IMR-90 (cell line): ENCODE measurements at regions not wholly inside any gene's neighbourhood (a gene's known extent, or its start where the extent isn't known, plus 50 kb on each side); places are given as distances from the start of the nearest gene placed in this dataset.

Experiments
- ATAC-seq: fragments of 200-7000 bp; cut with Tn5 transposase; 2 replicates; pipeline ENCODE4 v1.9.1; 2020; ENCODE audit warnings: low read depth, mild to moderate bottlenecking, moderate library complexity
- BruUV-seq: library from RNA; stranded (reverse); fragments of 400-500 nt; replicated peaks from 2 replicates; lab custom pipeline; 2021; lab: Mats Ljungman, UMichigan
- CTCF ChIA-PET: fragments of 300-600 bp; formaldehyde crosslinking; extraction: SDS; loops from one replicate; lab custom pipeline; 2021; ENCODE audit warnings: antibody characterized with exemption; lab: Yijun Ruan, JAX
- POLR2A ChIA-PET: fragments of 300-600 bp; sonication (Branson Sonifier 250); formaldehyde crosslinking; loops from one replicate; lab custom pipeline; 2022; ENCODE audit warnings: antibody characterized with exemption; ENCODE audit not compliant: unreplicated experiment; lab: Charles Lee
- DNase-seq: peaks from one replicate; pipeline ENCODE4 v3.0.0; 2013
- H2AFZ ChIP-seq: replicated peaks from 2 replicates; pipeline ENCODE3; 2013; ENCODE audit warnings: low read length, mild to moderate bottlenecking; ENCODE audit not compliant: poor library complexity
- H2AK5ac ChIP-seq: 2 replicates; pipeline ENCODE4 v1.6.1; 2013; ENCODE audit warnings: low read depth, low read length, inconsistent platforms
- H2AK9ac ChIP-seq: replicated peaks from 2 replicates; pipeline ENCODE3; 2013; ENCODE audit warnings: mild to moderate bottlenecking, low read depth, low read length, moderate library complexity; ENCODE audit not compliant: poor library complexity
- H2BK120ac ChIP-seq: 2 replicates; pipeline ENCODE4 v1.6.1; 2013; ENCODE audit warnings: low read depth, low read length, inconsistent platforms
- H2BK15ac ChIP-seq: 3 replicates; pipeline ENCODE4 v1.6.1; 2013; ENCODE audit warnings: low read depth, low read length, inconsistent platforms
- H2BK20ac ChIP-seq: 2 replicates; pipeline ENCODE4 v1.6.1; 2013; ENCODE audit warnings: low read depth, mild to moderate bottlenecking, inconsistent platforms, low read length, moderate library complexity
- H2BK5ac ChIP-seq: 2 replicates; pipeline ENCODE4 v1.6.1; 2013; ENCODE audit warnings: mild to moderate bottlenecking, low read depth, low read length, inconsistent platforms; ENCODE audit not compliant: poor library complexity, severe bottlenecking
- H3K14ac ChIP-seq: replicated peaks from 2 replicates; pipeline ENCODE4 v1.6.1; 2013; ENCODE audit warnings: low read depth, low read length, inconsistent platforms
- H3K18ac ChIP-seq: 2 replicates; pipeline ENCODE4 v1.6.1; 2013; ENCODE audit warnings: low read depth, low read length, control low read depth
- H3K23ac ChIP-seq: 2 replicates; pipeline ENCODE4 v1.6.1; 2013; ENCODE audit warnings: low read depth, low read length, inconsistent platforms
- H3K27ac ChIP-seq: 2 replicates; pipeline ENCODE4 v1.5.1; 2013; ENCODE audit warnings: mild to moderate bottlenecking, control low read depth, low read length; ENCODE audit not compliant: insufficient read depth
- H3K27me3 ChIP-seq: 2 replicates; pipeline ENCODE4 v1.6.1; 2013; ENCODE audit warnings: low read length; ENCODE audit not compliant: control insufficient read depth, insufficient read depth
- H3K36me3 ChIP-seq: 2 replicates; pipeline ENCODE4 v1.6.1; 2013; ENCODE audit warnings: low read length, mixed read lengths; ENCODE audit not compliant: control insufficient read depth, insufficient read depth
- H3K4ac ChIP-seq: 2 replicates; pipeline ENCODE4 v1.6.1; 2013; ENCODE audit warnings: low read depth, low read length, inconsistent platforms
- H3K4me1 ChIP-seq: 2 replicates; pipeline ENCODE4 v1.6.1; 2013; ENCODE audit warnings: low read length, mixed read lengths; ENCODE audit not compliant: control insufficient read depth, insufficient read depth
- H3K4me2 ChIP-seq: 2 replicates; pipeline ENCODE4 v1.6.1; 2013; ENCODE audit warnings: low read depth, mild to moderate bottlenecking, control low read depth, low read length, moderate library complexity
- H3K4me3 ChIP-seq: 2 replicates; pipeline ENCODE4 v1.5.1; 2013; ENCODE audit warnings: low read depth, mild to moderate bottlenecking, control low read depth, low read length, moderate library complexity; ENCODE audit not compliant: insufficient read depth
- H3K56ac ChIP-seq: 2 replicates; pipeline ENCODE4 v1.6.1; 2013; ENCODE audit warnings: low read length, inconsistent platforms; ENCODE audit not compliant: insufficient read depth; ENCODE audit errors: extremely low read depth
- H3K79me1 ChIP-seq, 2 experiments: 2 replicates each; pipeline ENCODE4 v1.6.1; 2013; ENCODE audit warnings: low read length in 2 of 2, inconsistent platforms in 1 of 2, low read depth in 1 of 2
- H3K9ac ChIP-seq: 2 replicates; pipeline ENCODE4 v1.6.1; 2013; ENCODE audit warnings: low read depth, low read length, control low read depth
- H3K9me1 ChIP-seq: 2 replicates; pipeline ENCODE4 v1.6.1; 2013; ENCODE audit warnings: low read length, inconsistent platforms; ENCODE audit not compliant: insufficient read depth
- H3K9me3 ChIP-seq: 2 replicates; pipeline ENCODE4 v1.6.1; 2013; ENCODE audit warnings: low read length; ENCODE audit not compliant: control insufficient read depth, insufficient read depth
- H4K20me1 ChIP-seq: 2 replicates; pipeline ENCODE4 v1.6.1; 2013; ENCODE audit warnings: low read length, inconsistent platforms; ENCODE audit not compliant: insufficient read depth
- H4K5ac ChIP-seq: 2 replicates; pipeline ENCODE4 v1.6.1; 2013; ENCODE audit warnings: mild to moderate bottlenecking, low read depth, low read length, control low read depth
- H4K8ac ChIP-seq, 2 experiments: 2 replicates each; pipeline ENCODE4 v1.6.1; 2013; ENCODE audit warnings: low read depth in 2 of 2, low read length in 2 of 2, control low read depth in 1 of 2, inconsistent platforms in 1 of 2
- H4K91ac ChIP-seq: 2 replicates; pipeline ENCODE4 v1.6.1; 2013; ENCODE audit warnings: low read depth, low read length, inconsistent platforms; ENCODE audit not compliant: insufficient read depth
- CEBPB ChIP-seq: IDR thresholded peaks from 2 replicates; pipeline ENCODE4 v1.6.1; 2012; ENCODE audit warnings: low read depth, low read length, improper control_type of control experiment
- RFX5 ChIP-seq: IDR thresholded peaks from 2 replicates; pipeline ENCODE4 v1.8.0; 2012; ENCODE audit warnings: low read depth, mild to moderate bottlenecking, low read length, moderate library complexity
- WGBS, 2 experiments: methylation state at CpG; one replicate each; pipeline versions ENCODE4 v1.1.5 to v1.1.7; 2013; ENCODE audit warnings: missing lambda C conversion rate in 2 of 2; ENCODE audit not compliant: insufficient read length in 1 of 2; ENCODE audit errors: extremely low coverage in 2 of 2; 5-methylcytosine and 5-hydroxymethylcytosine counted together
- dilution Hi-C: fragments of 300-500 bp; cut with HindIII; formaldehyde crosslinking; loops from one replicate; pipeline ENCODE4 v1.14.3; 2018; ENCODE audit warnings: low sequenced_read_pairs; ENCODE audit not compliant: unreplicated experiment
- in situ Hi-C: fragments of 300-500 bp; cut with MboI; formaldehyde crosslinking; loops from 3 replicates; pipeline ENCODE4 v1.14.3; 2019; ENCODE audit warnings: low sequenced_read_pairs, inconsistent platforms, mixed read lengths
- intact Hi-C: fragments of 100-400 bp; cut with micrococcal nuclease; formaldehyde crosslinking; loops from 2 replicates; pipeline ENCODE4 v1.10.0; 2022

DNA sequence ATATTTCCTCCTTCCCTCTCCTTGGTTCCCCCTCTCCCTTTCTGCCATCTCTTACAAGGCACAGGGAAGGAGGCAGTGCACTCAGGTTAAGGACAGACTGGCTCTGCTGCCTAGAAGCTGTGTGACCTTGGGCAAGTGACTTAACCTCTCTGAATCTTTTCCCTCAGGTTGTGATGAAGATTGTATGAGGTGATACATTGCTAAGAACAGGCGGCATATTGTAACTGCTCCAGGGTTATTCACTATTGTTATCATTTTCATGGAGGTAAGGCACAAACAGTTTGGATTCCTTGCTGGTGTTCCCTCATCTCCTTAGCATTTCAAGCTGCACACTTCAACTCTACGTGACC lies 126.6 kb upstream of the CXCR4 start:
- ATAC-seq (no peak), DNase-seq (no peak)
- WGBS, 2 experiments: no CpG with 5 or more reads among the region's 2 CpGs
- H3K9ac ChIP-seq: no peak overlapping the region
- no peak overlapping the region for H3K4me3 ChIP-seq
- H4K91ac ChIP-seq: no peak overlapping the region
- in situ Hi-C loops: no loop called here
- no peak overlapping the region for H3K14ac ChIP-seq
- H3K79me1 ChIP-seq: no peaks in the 10 kb centered on the region
- no TSS peak for BruUV-seq
- no peak overlapping the region for H2BK5ac ChIP-seq
- H2AFZ ChIP-seq: no peak overlapping the region
- no peaks in the 10 kb centered on the region for H3K9me3 ChIP-seq
- H4K20me1 ChIP-seq: no peaks in the 10 kb centered on the region
- H2AK9ac ChIP-seq: no peak overlapping the region
- H3K4ac ChIP-seq: no peak overlapping the region
- no peaks in the 10 kb centered on the region for H3K9me1 ChIP-seq
- no peak overlapping the region for H4K5ac ChIP-seq
- H3K4me1 ChIP-seq: no peaks in the 10 kb centered on the region
- no peak for TF ChIP-seq RFX5
- TF ChIP-seq CEBPB: no peak
- ChIA-PET POLR2A (no interaction called here), CTCF (no interaction called here)
- dilution Hi-C loops: no loop called here
- no peaks in the 10 kb centered on the region for H3K36me3 ChIP-seq
- H4K8ac ChIP-seq: no peak overlapping the region
- no peak overlapping the region for H3K23ac ChIP-seq
- H2BK120ac ChIP-seq: no peak overlapping the region
- no peak overlapping the region for H2AK5ac ChIP-seq
- no peak overlapping the region for H2BK15ac ChIP-seq
- no peak overlapping the region for H3K18ac ChIP-seq
- H3K4me2 ChIP-seq: no peak overlapping the region
- intact Hi-C loops: no loop called here
- no peak overlapping the region for H2BK20ac ChIP-seq
- H3K27ac ChIP-seq: no peak overlapping the region
- no peak overlapping the region for H3K56ac ChIP-seq
- no peaks in the 10 kb centered on the region for H3K27me3 ChIP-seq
